ENCODE measurements at regions not wholly inside any gene's neighbourhood (a gene's known extent, or its start where the extent isn't known, plus 50 kb on each side); places are given as distances from the start of the nearest gene placed in this dataset.

DNA sequence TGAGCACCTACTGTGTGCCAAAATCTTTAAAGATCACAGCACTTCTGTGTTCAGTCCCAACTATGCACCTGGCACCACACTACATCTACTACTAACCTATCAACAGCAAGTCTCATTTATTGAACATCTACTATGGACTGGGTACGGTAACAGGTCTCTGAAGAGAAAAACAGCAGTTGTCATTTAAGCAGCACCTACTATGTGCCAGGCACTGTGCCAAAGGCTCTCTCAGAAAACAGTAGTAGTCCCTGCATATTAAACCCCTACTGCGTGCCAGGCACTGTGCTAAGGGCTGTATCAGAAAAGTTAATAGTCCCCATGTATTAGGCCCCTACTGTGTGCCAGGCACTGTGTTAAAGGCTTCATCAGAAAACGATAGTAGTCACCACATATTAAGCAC, 106.2 kb downstream of the PTPRS start:
- no peak for ATAC-seq
- TF ChIP-seq ZC3H10 (CRISPR knock-in tag; IDR thresholded peaks at IDR 0.05) (no peak), ISL1 (CRISPR knock-in tag; IDR thresholded peaks at IDR 0.05) (no peak), GLIS3 (CRISPR knock-in tag; IDR thresholded peaks at IDR 0.05) (no peak), ESRRG (CRISPR knock-in tag; IDR thresholded peaks at IDR 0.05) (no peak), SNAI2 (CRISPR knock-in tag; IDR thresholded peaks at IDR 0.05) (no peak)
- TF ChIP-seq, protein P1, sequence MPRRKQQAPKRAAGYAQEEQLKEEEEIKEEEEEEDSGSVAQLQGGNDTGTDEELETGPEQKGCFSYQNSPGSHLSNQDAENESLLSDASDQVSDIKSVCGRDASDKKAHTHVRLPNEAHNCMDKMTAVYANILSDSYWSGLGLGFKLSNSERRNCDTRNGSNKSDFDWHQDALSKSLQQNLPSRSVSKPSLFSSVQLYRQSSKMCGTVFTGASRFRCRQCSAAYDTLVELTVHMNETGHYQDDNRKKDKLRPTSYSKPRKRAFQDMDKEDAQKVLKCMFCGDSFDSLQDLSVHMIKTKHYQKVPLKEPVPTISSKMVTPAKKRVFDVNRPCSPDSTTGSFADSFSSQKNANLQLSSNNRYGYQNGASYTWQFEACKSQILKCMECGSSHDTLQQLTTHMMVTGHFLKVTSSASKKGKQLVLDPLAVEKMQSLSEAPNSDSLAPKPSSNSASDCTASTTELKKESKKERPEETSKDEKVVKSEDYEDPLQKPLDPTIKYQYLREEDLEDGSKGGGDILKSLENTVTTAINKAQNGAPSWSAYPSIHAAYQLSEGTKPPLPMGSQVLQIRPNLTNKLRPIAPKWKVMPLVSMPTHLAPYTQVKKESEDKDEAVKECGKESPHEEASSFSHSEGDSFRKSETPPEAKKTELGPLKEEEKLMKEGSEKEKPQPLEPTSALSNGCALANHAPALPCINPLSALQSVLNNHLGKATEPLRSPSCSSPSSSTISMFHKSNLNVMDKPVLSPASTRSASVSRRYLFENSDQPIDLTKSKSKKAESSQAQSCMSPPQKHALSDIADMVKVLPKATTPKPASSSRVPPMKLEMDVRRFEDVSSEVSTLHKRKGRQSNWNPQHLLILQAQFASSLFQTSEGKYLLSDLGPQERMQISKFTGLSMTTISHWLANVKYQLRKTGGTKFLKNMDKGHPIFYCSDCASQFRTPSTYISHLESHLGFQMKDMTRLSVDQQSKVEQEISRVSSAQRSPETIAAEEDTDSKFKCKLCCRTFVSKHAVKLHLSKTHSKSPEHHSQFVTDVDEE (CRISPR knock-in tag; IDR thresholded peaks at IDR 0.05): no peak

- no peak for TF ChIP-seq PPARA (CRISPR knock-in tag; IDR thresholded peaks at IDR 0.05; ENCODE audit: borderline replicate concordance)
- TF ChIP-seq ZNF565 (CRISPR knock-in tag; conservative IDR thresholded peaks at IDR 0.05; ENCODE audit: low read depth): no peak
- TF ChIP-seq, protein P1 (CRISPR knock-in tag; IDR thresholded peaks at IDR 0.05): no peak
- no peak for TF ChIP-seq BACH2 (CRISPR knock-in tag; IDR thresholded peaks at IDR 0.05; ENCODE audit: borderline replicate concordance)
- no peak for TF ChIP-seq ESRRG (CRISPR knock-in tag; IDR thresholded peaks at IDR 0.05)
- TF ChIP-seq TCF4 (CRISPR knock-in tag; IDR thresholded peaks at IDR 0.05; ENCODE audit: borderline replicate concordance): no peak
- no peak for ATAC-seq
Measured at GRCh38 chr19:5232798-5233505, 107.7 kb downstream of the PTPRS start.

DNA sequence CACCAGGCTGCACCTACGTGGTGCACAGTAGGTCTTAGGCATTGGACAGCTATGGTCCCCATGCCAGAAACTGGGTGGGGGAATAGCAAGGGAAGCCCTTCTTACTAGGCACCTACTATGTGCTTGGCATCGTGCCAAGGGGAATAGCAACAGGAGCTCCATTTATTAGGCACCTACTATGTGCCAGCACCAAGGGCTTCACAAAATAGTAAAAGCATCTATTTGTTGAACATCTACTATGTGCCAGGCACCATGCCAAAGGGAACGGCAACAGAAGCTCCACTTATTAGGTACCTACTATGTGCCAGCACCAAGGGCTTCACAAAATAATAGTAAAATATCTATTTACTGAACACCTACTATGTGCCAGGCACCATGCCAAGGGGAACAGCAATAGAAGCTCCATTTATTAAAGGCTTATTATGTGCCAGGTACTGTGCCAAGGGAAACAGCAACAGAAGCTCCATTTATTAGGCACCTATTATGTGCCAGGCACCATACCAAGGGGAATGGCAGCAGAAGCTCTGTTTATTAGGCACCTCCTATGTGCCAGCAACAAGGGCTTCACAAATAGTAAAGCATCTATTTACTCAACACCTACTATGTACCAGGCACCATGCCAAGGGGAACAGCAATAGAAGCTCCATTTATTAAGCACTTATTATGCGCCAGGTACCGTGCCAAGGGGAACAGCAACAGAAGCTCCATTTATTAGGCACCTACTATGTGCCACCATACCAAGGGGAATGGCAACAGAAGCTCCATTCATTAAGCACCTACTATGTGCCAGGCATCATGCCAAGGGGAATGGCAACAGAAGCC, 108.5 kb downstream of the PTPRS start:
- TF ChIP-seq ZNF8 (CRISPR knock-in tag; IDR thresholded peaks at IDR 0.05): no peak
- no peak for TF ChIP-seq ZNF565 (CRISPR knock-in tag; conservative IDR thresholded peaks at IDR 0.05; ENCODE audit: low read depth)
- no peak for TF ChIP-seq BACH2 (CRISPR knock-in tag; IDR thresholded peaks at IDR 0.05; ENCODE audit: borderline replicate concordance)
- no peak for TF ChIP-seq CSRNP3 (CRISPR knock-in tag; IDR thresholded peaks at IDR 0.05)
- TF ChIP-seq TOX (CRISPR knock-in tag; IDR thresholded peaks at IDR 0.05; ENCODE audit: borderline replicate concordance): no peak
- TF ChIP-seq ZC3H10 (CRISPR knock-in tag; IDR thresholded peaks at IDR 0.05): no peak
- no peak for TF ChIP-seq POU6F1 (CRISPR knock-in tag; IDR thresholded peaks at IDR 0.05; ENCODE audit: borderline replicate concordance, low read depth)
- no peak for TF ChIP-seq SNAI2 (CRISPR knock-in tag; IDR thresholded peaks at IDR 0.05)
- TF ChIP-seq, protein P2, sequence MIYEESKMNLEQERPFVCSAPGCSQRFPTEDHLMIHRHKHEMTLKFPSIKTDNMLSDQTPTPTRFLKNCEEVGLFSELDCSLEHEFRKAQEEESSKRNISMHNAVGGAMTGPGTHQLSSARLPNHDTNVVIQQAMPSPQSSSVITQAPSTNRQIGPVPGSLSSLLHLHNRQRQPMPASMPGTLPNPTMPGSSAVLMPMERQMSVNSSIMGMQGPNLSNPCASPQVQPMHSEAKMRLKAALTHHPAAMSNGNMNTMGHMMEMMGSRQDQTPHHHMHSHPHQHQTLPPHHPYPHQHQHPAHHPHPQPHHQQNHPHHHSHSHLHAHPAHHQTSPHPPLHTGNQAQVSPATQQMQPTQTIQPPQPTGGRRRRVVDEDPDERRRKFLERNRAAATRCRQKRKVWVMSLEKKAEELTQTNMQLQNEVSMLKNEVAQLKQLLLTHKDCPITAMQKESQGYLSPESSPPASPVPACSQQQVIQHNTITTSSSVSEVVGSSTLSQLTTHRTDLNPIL (CRISPR knock-in tag; IDR thresholded peaks at IDR 0.05; ENCODE audit: low read depth): no peak
- TF ChIP-seq, protein P1 (CRISPR knock-in tag; IDR thresholded peaks at IDR 0.05): no peak
- no peak for TF ChIP-seq PATZ1 (CRISPR knock-in tag; IDR thresholded peaks at IDR 0.05; ENCODE audit: borderline replicate concordance)
- TF ChIP-seq ISL1 (CRISPR knock-in tag; IDR thresholded peaks at IDR 0.05): no peak
- no peak for ATAC-seq
